ENCODE measurements at regions not wholly inside any gene's neighbourhood (a gene's known extent, or its start where the extent isn't known, plus 50 kb on each side); places are given as distances from the start of the nearest gene placed in this dataset.

- no peak for TF ChIP-seq ZNF274 (IDR thresholded peaks at IDR 0.05; ENCODE audit: low read depth, low read length)
- TF ChIP-seq YY1 (IDR thresholded peaks at IDR 0.05; ENCODE audit: insufficient read depth, insufficient read length): no peak
These were observed 130.3 kb upstream of the RBM19 start for GRCh38 chr12:114096461-114096860.
